HG03039 (cell line): ENCODE measurements at regions not wholly inside any gene's neighbourhood (a gene's known extent, or its start where the extent isn't known, plus 50 kb on each side); places are given as distances from the start of the nearest gene placed in this dataset.

Experiments used
- ATAC-seq: cut with Tn5 transposase; IDR thresholded peaks from one replicate; pipeline ENCODE4 v1.9.1; 2021; ENCODE audit warnings: mild to moderate bottlenecking, moderate library complexity; ENCODE audit not compliant: unreplicated experiment

- ATAC-seq = no peak
Measured at GRCh38 chr2:5290900-5291546, 401.2 kb upstream of the SOX11 start.

GRCh38 chr2:5304640-5305039, 387.5 kb upstream of the SOX11 start:
- ATAC-seq = no peak

GRCh38 chr2:5315041-5315440, 377.1 kb upstream of the SOX11 start:
- ATAC-seq = no peak

GRCh38 chr2:5315512-5315911, 376.7 kb upstream of the SOX11 start:
- ATAC-seq = no peak

- no peak for ATAC-seq
Measured at GRCh38 chr2:5316001-5316490, 376.1 kb upstream of the SOX11 start.

GRCh38 chr2:5319493-5319892, 372.7 kb upstream of the SOX11 start:
- no peak for ATAC-seq

- no peak for ATAC-seq
Measured at GRCh38 chr2:5322396-5322795, 369.8 kb upstream of the SOX11 start.

GRCh38 chr2:5325523-5325922, 366.7 kb upstream of the SOX11 start:
- ATAC-seq = no peak

- no peak for ATAC-seq
Measured at GRCh38 chr2:5328826-5329225, 363.4 kb upstream of the SOX11 start.

- ATAC-seq = no peak
Measured at GRCh38 chr2:5329763-5330162, 362.4 kb upstream of the SOX11 start.

GRCh38 chr2:5330961-5331360, 361.2 kb upstream of the SOX11 start:
- ATAC-seq = no peak

GRCh38 chr2:5332925-5333324, 359.3 kb upstream of the SOX11 start:
- no peak for ATAC-seq

- ATAC-seq = no peak
Measured at GRCh38 chr2:5339473-5339872, 352.7 kb upstream of the SOX11 start.

GRCh38 chr2:5343785-5344335, 348.3 kb upstream of the SOX11 start:
- no peak for ATAC-seq

GRCh38 chr2:5352286-5352685, 339.9 kb upstream of the SOX11 start:
- no peak for ATAC-seq

GRCh38 chr2:5353565-5353964, 338.6 kb upstream of the SOX11 start:
- no peak for ATAC-seq

- no peak for ATAC-seq
Measured at GRCh38 chr2:5359397-5359796, 332.8 kb upstream of the SOX11 start.

GRCh38 chr2:5360081-5360480, 332.1 kb upstream of the SOX11 start:
- ATAC-seq = no peak

- no peak for ATAC-seq
Measured at GRCh38 chr2:5364361-5364760, 327.8 kb upstream of the SOX11 start.

- ATAC-seq = peak; percentile 87
Measured at GRCh38 chr2:5365871-5366461, 326.2 kb upstream of the SOX11 start.

- ATAC-seq = no peak
Measured at GRCh38 chr2:5367321-5367720, 324.9 kb upstream of the SOX11 start.

GRCh38 chr2:5368263-5368662, 323.9 kb upstream of the SOX11 start:
- no peak for ATAC-seq

GRCh38 chr2:5369510-5369909, 322.7 kb upstream of the SOX11 start:
- ATAC-seq = no peak
